Muscle of back (tissue), 3 donors: ENCODE measurements at regions not wholly inside any gene's neighbourhood (a gene's known extent, or its start where the extent isn't known, plus 50 kb on each side); places are given as distances from the start of the nearest gene placed in this dataset.
"Not testable (repeated sequence)": the region's sequence is repeated elsewhere in the genome, so short reads cannot be mapped to it uniquely, and the experiment has no call there.

Experiments
- DNase-seq, 3 donors: peaks; one replicate each; pipeline versions ENCODE4 v3.0.0 to v3.0.0-alpha.2; 2013

GRCh38 chr4:170190265-170190664 is 100.5 kb upstream of the AADAT start:
- no peak for DNase-seq

- no peak for DNase-seq
Measured at GRCh38 chr4:170170861-170171260, 81.1 kb upstream of the AADAT start.

GRCh38 chr4:170169699-170170098 is 79.9 kb upstream of the AADAT start:
- no peak for DNase-seq

- DNase-seq, result no peak
Measured at GRCh38 chr4:170167678-170168077, 77.9 kb upstream of the AADAT start.

- DNase-seq, result not testable (repeated sequence)
Measured at GRCh38 chr4:170166193-170166592, 76.4 kb upstream of the AADAT start.

- DNase-seq, result no peak
Measured at GRCh38 chr4:170162416-170162815, 72.7 kb upstream of the AADAT start.

- DNase-seq, result no peak
Measured at GRCh38 chr4:170157670-170158069, 67.9 kb upstream of the AADAT start.

GRCh38 chr4:170145120-170145519 is 55.4 kb upstream of the AADAT start:
- no peak for DNase-seq

- DNase-seq, result no peak
Measured at GRCh38 chr4:170139764-170140163, 50.0 kb upstream of the AADAT start.
